ENCODE measurements at regions not wholly inside any gene's neighbourhood (a gene's known extent, or its start where the extent isn't known, plus 50 kb on each side); places are given as distances from the start of the nearest gene placed in this dataset.

DNA sequence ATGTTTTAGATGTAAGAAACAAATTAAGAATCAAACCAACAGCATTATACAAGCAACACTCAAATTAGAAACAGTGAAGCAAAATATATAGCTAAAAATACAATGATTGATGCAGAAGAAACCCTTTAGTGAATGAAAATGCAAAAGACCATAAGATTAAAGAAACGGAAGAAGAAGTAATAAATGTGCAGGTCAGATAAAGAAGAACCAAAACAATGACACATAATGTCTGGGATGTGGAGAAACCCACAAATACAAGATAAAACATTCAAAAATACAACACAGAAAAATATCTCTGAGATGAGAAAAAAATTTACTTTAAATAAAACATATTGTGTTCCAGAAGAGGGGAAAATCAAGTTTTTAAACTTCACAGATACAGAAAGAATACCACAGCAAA, 73.4 kb upstream of the AVPR1A start:
- no peak for DNase-seq

DNA sequence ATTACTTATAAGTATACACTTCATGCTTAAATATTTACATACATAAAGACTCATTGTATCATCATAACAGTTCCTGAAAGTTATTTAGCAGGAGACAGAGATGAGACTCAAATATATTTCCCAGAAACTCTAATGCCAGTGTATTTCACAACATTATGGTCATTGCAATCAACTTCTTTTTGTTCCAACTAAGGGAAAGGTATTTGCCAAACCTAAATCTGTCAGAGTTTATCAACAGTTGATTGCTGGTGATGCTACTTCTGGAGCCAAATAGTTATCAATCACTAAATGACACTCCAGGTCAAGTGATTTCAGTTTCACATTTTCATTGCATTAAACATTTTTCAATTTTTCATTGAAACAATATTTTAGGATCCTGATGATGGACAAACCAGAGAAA, 72.1 kb upstream of the AVPR1A start:
- no peak for DNase-seq

DNA sequence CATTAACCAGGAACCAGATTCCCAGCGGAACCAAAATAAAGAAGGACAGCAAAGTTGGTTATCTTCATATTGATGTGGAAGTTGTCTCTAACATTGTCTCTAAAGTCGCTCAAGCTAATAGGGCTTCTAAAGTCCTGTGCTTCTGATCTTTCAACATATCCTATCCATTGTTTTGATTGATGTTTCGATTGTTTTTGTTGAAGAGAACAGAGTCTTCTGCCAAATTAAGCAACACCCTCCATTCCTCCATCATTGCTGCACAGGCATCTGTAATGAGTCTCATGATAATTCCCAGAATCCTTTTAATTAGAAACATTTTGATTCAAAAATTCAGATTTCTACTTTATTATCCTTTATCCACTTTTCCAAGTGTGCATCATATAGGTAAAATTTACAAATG, 71.6 kb upstream of the AVPR1A start:
- no peak for DNase-seq

DNA sequence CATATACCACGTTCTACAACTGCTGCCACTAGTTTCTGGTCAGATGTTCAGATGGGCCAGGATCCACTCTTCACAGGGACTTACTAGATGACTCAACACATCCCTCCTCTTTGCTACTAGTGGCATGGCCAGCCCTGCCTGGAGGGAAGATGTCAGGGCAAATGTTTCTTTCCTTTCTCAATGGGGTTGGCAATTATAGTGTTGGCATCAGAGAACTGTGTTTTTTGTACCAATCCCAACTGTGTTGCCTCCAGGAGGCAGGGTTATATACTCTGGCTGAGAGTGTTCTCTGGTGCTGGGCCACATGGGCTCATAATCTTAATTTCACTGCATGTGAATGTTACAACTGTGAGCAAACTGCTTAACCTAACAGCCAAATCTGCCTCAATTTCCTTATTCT, 69.9 kb upstream of the AVPR1A start:
- no peak for DNase-seq

DNA sequence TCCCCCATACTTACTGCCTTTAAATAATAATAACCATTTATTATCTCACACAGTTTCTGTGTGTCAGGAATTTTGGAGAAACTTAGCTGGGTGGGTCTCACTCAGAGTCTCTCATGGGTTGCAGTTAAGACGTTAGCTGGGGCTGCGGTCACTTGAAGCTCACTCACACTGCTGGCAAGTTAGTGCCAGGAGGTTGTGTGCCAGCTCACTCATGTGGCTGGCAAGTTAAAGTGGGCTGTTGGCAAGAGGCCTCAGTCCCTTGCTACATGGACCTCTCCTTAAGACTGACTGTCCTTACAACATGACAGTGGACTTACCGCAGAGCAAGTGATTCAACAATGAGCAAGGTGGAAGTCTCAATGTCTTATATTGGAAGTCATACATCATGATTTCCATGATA, 61.3 kb upstream of the AVPR1A start:
- DNase-seq, result no peak

DNA sequence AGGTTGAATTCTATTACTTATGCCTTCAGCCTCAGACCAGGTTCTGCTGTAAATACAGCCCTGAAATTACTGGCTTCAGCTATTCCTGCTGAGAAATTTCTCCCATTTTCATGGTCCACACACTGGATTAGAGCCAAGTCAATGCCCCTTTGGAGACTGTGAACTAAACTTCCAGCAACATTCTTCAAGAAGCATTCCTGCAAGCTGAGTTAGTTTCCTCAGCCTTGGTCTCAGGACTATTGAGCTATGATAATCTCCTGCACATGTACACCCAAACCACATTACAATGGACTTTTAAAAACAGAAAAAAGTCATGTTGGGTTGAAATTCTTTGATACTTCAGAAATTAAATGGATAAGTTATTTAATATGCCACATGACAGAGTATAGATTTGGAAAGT, 58.0 kb upstream of the AVPR1A start:
- no peak for DNase-seq

DNA sequence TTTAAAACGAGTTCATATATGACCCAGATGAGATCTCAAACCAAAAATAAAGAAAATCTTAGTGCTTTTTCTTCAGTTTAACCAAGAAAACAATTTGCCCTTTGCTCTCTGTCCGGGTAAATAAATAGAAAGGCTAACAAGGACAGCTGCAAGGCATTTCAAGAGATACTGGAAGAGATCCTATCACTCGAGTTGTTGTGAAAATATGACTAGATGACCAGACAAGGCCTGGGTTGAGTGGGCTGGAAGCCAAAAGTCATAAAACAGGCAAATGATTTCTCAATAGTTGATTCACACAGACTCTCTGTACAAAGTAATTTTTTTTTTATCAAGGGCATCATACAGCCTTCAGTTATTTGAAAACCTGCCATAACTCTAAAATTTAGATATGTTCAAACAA, 55.9 kb upstream of the AVPR1A start:
- DNase-seq, result peak; percentile 58

DNA sequence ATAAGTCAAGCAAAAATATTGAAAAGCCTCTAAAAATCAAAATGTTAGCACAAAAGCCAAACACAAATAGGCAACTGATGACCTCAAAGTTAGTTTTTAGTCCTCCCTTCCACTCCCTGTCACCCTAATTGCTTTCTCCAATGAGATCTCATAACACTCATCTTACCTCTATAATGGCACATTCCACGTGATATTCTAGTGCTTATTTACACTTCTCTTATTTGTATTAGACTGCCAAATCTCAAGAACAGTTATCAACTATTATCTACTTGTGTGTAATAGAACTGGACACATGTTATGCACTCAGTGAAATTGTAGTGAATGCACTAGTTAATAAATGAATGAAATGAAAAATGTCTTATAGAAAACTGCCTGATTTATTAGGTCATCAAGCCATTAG, 55.5 kb upstream of the AVPR1A start:
- DNase-seq, result peak; percentile 58
